Cardiac muscle cell (in vitro differentiated cells and primary cell): ENCODE measurements at regions not wholly inside any gene's neighbourhood (a gene's known extent, or its start where the extent isn't known, plus 50 kb on each side); places are given as distances from the start of the nearest gene placed in this dataset.

Experiments
- DNase-seq, 2 donors: peaks; one replicate each; pipeline versions ENCODE4 v3.0.0 to v3.0.0-alpha.2; 2010 to 2017; ENCODE audit warnings: low read depth in 1 of 2, low spot score in 1 of 2
- H3K27ac ChIP-seq: fragments of 200-600 bp; sonication (generic); 2 replicates; pipeline ENCODE4 v1.5.1; 2016
- H3K27me3 ChIP-seq: fragments of 200-600 bp; sonication (generic); 2 replicates; pipeline ENCODE4 v1.6.0; 2016; ENCODE audit warnings: control low read depth
- H3K36me3 ChIP-seq: fragments of 200-600 bp; sonication (generic); 2 replicates; pipeline ENCODE4 v1.5.1; 2016; ENCODE audit warnings: control low read depth
- H3K4me1 ChIP-seq: fragments of 200-600 bp; sonication (generic); 2 replicates; pipeline ENCODE4 v1.8.1; 2017; ENCODE audit warnings: low read depth, mild to moderate bottlenecking, mixed run types
- H3K4me3 ChIP-seq: fragments of 200-600 bp; sonication (generic); 2 replicates; pipeline ENCODE4 v1.5.1; 2016; ENCODE audit warnings: mild to moderate bottlenecking
- H3K9me3 ChIP-seq: fragments of 200-600 bp; sonication (generic); 2 replicates; pipeline ENCODE4 v1.5.1; 2017; ENCODE audit warnings: low read depth, mild to moderate bottlenecking, control low read depth
- CTCF ChIP-seq: IDR thresholded peaks from 2 replicates; pipeline ENCODE4 v1.5.1; 2012; ENCODE audit warnings: low read depth, mild to moderate bottlenecking, low read length

DNA sequence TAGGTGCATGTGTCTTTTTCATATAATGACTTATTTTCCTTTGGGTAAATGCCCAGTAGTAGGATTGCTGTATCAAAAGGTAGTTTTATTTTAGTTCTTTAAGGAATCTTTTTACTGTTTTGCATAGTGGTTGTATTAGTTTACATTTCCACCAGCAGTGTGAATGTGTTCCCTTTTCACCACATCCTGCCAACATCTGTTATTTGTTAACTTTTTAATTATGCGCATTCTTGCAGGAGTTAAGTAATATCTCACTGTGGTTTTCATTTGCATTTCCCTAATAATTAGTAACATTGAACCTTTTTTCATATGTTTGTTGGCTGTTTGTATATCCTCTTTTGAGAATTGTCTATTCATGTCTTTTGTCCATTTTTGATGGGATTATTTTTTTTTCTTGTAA is 1761.9 kb downstream of the PLA2G4A start:
- DNase-seq, result no peak
- H3K4me3 ChIP-seq, result no peak overlapping the region
- H3K9me3 ChIP-seq, result no peaks in the 10 kb centered on the region
- H3K4me1 ChIP-seq, result no peaks in the 10 kb centered on the region
- no peak for TF ChIP-seq CTCF
- H3K27me3 ChIP-seq, result no peaks in the 10 kb centered on the region
- H3K27ac ChIP-seq, result no peak overlapping the region
- no peaks in the 10 kb centered on the region for H3K36me3 ChIP-seq

DNA sequence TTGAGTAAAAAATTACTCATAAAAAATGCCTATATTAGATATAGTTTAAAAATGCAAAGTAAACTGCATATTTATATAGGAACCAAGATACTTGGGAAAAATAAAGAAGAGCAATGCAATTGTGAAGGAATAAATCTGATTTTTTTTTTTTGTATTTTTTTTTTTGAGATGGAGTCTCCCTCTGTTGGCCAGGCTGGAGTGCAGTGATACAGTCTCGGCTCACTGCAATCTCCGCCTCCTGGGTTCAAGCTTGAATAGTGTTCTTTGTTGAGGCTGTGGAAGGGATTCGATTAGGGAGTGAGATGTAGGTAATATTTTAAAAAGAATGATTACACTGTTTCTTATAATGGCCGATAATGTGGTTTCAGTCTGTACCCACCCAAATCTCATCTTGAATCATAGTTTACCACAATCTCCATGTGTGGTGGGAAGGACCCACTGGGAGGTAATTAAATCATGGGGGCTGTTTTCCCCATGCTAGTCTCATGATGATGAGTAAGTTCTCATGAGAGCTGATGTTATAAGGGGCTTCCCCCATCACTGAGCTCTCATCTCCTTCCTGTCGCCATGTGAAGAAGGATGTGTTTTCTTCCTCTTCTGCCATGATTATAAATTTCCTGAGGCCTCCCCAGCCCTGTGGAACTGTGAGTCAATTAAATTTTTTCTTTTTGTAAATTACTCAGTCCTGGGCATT is 1765.9 kb downstream of the PLA2G4A start:
- no peak for DNase-seq
- H3K9me3 ChIP-seq, result no peaks in the 10 kb centered on the region
- H3K27ac ChIP-seq, result no peak overlapping the region
- H3K36me3 ChIP-seq, result no peaks in the 10 kb centered on the region
- no peaks in the 10 kb centered on the region for H3K4me1 ChIP-seq
- no peak overlapping the region for H3K4me3 ChIP-seq
- no peaks in the 10 kb centered on the region for H3K27me3 ChIP-seq
- peak; percentile 6 for TF ChIP-seq CTCF

DNA sequence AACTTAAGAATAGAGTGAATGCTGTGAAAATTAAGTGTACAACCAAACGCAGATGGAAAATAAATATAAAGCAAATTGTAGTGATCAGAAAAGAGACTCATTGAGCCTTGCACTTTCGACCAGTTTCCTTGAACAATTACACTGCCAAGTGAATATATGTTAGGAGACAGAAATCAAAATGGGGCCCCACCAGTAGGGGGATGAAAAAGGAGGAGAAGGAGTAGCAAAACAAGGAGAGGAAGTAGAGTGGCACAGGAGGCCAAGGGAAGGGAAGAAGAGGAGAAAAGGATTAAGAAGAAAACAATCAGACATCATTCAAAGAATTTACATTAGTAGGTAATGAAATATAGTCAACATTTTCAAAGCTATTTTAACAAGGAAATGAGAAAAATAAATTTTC is 1770.6 kb downstream of the PLA2G4A start:
- DNase-seq, result no peak

DNA sequence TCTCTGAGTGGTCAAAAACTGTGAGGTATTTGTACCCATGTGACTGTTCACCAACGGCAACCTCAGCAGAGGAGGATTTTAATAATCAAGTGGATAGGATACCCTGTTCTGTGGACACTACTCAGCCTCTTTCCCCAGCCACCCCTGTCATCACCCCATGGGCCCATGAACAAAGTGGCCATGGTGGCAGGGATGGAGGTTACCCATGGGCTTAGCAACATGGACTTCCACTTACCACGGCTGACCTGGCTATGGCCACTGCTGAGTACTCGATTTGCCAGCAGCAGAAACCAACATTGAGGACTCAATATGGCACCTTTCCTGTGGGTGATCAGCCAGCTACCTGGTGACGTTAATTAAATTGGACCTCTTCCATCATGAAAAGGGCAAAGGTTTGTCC is 1782.7 kb downstream of the PLA2G4A start:
- no peaks in the 10 kb centered on the region for H3K27me3 ChIP-seq

More for the DNA sequence above, 1770.6 kb downstream of the PLA2G4A start:
- H3K4me1 ChIP-seq, result no peaks in the 10 kb centered on the region
- no peak overlapping the region for H3K27ac ChIP-seq
- TF ChIP-seq CTCF, result no peak
- no peaks in the 10 kb centered on the region for H3K27me3 ChIP-seq
- no peak overlapping the region for H3K4me3 ChIP-seq
- H3K9me3 ChIP-seq, result no peaks in the 10 kb centered on the region
- H3K36me3 ChIP-seq, result no peaks in the 10 kb centered on the region

GRCh38 chr1:188615321-188615720 is 1786.6 kb downstream of the PLA2G4A start:
- H3K27me3 ChIP-seq, result no peaks in the 10 kb centered on the region
- H3K4me1 ChIP-seq, result no peaks in the 10 kb centered on the region
- H3K36me3 ChIP-seq, result no peaks in the 10 kb centered on the region
- H3K4me3 ChIP-seq, result no peak overlapping the region
- H3K27ac ChIP-seq, result no peak overlapping the region
- no peaks in the 10 kb centered on the region for H3K9me3 ChIP-seq
- no peak for TF ChIP-seq CTCF
- DNase-seq, result no peak

More for the DNA sequence above, 1782.7 kb downstream of the PLA2G4A start:
- Histone ChIP-seq H3K9me3 (no peaks in the 10 kb centered on the region), H3K4me1 (no peaks in the 10 kb centered on the region), H3K4me3 (no peak overlapping the region), H3K27ac (no peak overlapping the region), H3K36me3 (no peaks in the 10 kb centered on the region)
- no peak for TF ChIP-seq CTCF
- no peak for DNase-seq
